CD4-positive, alpha-beta T cell (primary cell): ENCODE measurements at regions not wholly inside any gene's neighbourhood (a gene's known extent, or its start where the extent isn't known, plus 50 kb on each side); places are given as distances from the start of the nearest gene placed in this dataset.

Experiments used
- ATAC-seq: fragments of 200-7000 bp; cut with Tn5 transposase; one replicate; pipeline ENCODE4 v1.10.0; 2022; ENCODE audit warnings: mild to moderate bottlenecking; ENCODE audit not compliant: poor library complexity
- CTCF ChIA-PET: fragments of 350-600 bp; sonication (Branson Sonifier 250); formaldehyde crosslinking; loops from one replicate; lab custom pipeline; 2021; ENCODE audit warnings: antibody characterized with exemption, inconsistent platforms; lab: Charles Lee
- POLR2A ChIA-PET: fragments of 350-600 bp; sonication (Branson Sonifier 250); formaldehyde crosslinking; loops from one replicate; lab custom pipeline; 2021; ENCODE audit warnings: antibody characterized with exemption, inconsistent platforms; lab: Charles Lee
- DNase-seq, 14 experiments: peaks; one replicate each; pipeline ENCODE4 v3.0.0-alpha.2; 2013 to 2020; ENCODE audit warnings: mixed read lengths in 2 of 14
- H3K27ac ChIP-seq, 2 donors: one replicate each; pipeline versions ENCODE4 v1.5.1 to v1.7.0; 2013; ENCODE audit warnings: low read length in 2 of 2, low read depth in 1 of 2, mild to moderate bottlenecking in 1 of 2
- H3K27me3 ChIP-seq, 2 experiments: 1 replicate in 1 of 2; 2 replicates in 1 of 2; pipeline versions ENCODE4 v1.6.1 to v1.7.0; 2013; ENCODE audit warnings: low read length in 2 of 2, control low read depth in 1 of 2, mild to moderate bottlenecking in 1 of 2, moderate library complexity in 1 of 2; ENCODE audit not compliant: insufficient read depth in 2 of 2, control insufficient read depth in 1 of 2
- H3K36me3 ChIP-seq: one replicate; pipeline ENCODE4 v1.6.1; 2013; ENCODE audit warnings: low read length, control low read depth; ENCODE audit not compliant: insufficient read depth
- H3K4me1 ChIP-seq: one replicate; pipeline ENCODE4 v1.6.1; 2013; ENCODE audit warnings: low read length, control low read depth; ENCODE audit not compliant: insufficient read depth
- H3K4me3 ChIP-seq: one replicate; pipeline ENCODE4 v1.5.1; 2013; ENCODE audit warnings: mild to moderate bottlenecking, low read length, moderate library complexity
- H3K9me3 ChIP-seq, 2 experiments: 1 replicate in 1 of 2; 2 replicates in 1 of 2; pipeline versions ENCODE4 v1.6.1 to v1.7.0; 2013; ENCODE audit warnings: low read length in 2 of 2, mild to moderate bottlenecking in 2 of 2, control low read depth in 1 of 2, moderate library complexity in 1 of 2; ENCODE audit not compliant: control insufficient read depth in 1 of 2, insufficient read depth in 1 of 2
- H3K27ac Mint-ChIP-seq: one replicate; pipeline ENCODE4 v1.8.0; 2020; ENCODE audit warnings: mixed read lengths
- H3K27me3 Mint-ChIP-seq: one replicate; pipeline ENCODE4 v1.8.0; 2021; ENCODE audit warnings: mixed read lengths
- H3K36me3 Mint-ChIP-seq: one replicate; pipeline ENCODE4 v1.8.0; 2021; ENCODE audit warnings: low read depth, mixed read lengths
- H3K4me1 Mint-ChIP-seq: one replicate; pipeline ENCODE4 v1.8.0; 2021; ENCODE audit warnings: low read depth, mixed read lengths
- H3K4me3 Mint-ChIP-seq: one replicate; pipeline ENCODE4 v1.8.0; 2020; ENCODE audit warnings: mild to moderate bottlenecking, mixed read lengths
- H3K9me3 Mint-ChIP-seq: one replicate; pipeline ENCODE4 v1.8.0; 2020; ENCODE audit warnings: mixed read lengths
- intact Hi-C, 2 experiments: fragments of 100-400 bp; cut with DNase I in 1 of 2; cut with micrococcal nuclease in 1 of 2; formaldehyde crosslinking; loops; one replicate each; pipeline versions ENCODE4 v1.15.1 to v1.9.0; 2023 to 2025; cut with DNase I, micrococcal nuclease
- TF ChIP-seq, protein P1 (sequence below): fragments of 200-600 bp; IDR thresholded peaks from one replicate; pipeline ENCODE4 v1.8.0; 2022; ENCODE audit warnings: antibody characterized with exemption, mild to moderate bottlenecking

DNA sequence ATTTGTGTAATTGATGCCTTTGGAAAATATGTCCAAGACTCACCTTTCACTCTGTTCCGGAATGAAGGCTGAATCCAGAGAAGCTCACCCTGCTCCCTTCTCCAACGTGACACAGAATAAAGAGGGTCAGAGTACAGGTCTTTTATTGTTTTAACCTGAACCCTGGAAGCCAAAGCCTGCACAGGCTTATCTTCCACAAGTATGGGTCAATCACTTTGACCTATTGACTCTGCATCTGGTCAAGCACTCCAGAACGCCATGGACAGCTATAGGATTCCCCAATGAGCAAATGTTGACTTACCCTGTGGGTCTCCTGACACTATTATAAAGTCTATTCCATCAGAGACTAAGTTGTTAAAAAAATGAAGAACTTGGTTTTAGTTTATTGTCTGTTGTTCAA lies 158.4 kb upstream of the MYLIP start:
- H3K27me3 ChIP-seq, result no peaks in the 10 kb centered on the region
- H3K9me3 ChIP-seq, result peaks cover 4 to 9% of the 10 kb centered on the region in 2 experiments
- no peaks in the 10 kb centered on the region for H3K4me1 ChIP-seq
- H3K9me3 Mint-ChIP-seq, result peaks cover 9% of the 10 kb centered on the region
- no peak overlapping the region for H3K27ac ChIP-seq
- no peak for ATAC-seq
- H3K27ac Mint-ChIP-seq, result no peak overlapping the region
- no peaks in the 10 kb centered on the region for H3K4me1 Mint-ChIP-seq
- CTCF ChIA-PET, result no interaction called here
- H3K36me3 ChIP-seq, result no peaks in the 10 kb centered on the region
- no peak for DNase-seq
- TF ChIP-seq, protein P1, sequence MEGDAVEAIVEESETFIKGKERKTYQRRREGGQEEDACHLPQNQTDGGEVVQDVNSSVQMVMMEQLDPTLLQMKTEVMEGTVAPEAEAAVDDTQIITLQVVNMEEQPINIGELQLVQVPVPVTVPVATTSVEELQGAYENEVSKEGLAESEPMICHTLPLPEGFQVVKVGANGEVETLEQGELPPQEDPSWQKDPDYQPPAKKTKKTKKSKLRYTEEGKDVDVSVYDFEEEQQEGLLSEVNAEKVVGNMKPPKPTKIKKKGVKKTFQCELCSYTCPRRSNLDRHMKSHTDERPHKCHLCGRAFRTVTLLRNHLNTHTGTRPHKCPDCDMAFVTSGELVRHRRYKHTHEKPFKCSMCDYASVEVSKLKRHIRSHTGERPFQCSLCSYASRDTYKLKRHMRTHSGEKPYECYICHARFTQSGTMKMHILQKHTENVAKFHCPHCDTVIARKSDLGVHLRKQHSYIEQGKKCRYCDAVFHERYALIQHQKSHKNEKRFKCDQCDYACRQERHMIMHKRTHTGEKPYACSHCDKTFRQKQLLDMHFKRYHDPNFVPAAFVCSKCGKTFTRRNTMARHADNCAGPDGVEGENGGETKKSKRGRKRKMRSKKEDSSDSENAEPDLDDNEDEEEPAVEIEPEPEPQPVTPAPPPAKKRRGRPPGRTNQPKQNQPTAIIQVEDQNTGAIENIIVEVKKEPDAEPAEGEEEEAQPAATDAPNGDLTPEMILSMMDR, result no peak
- no peaks in the 10 kb centered on the region for H3K27me3 Mint-ChIP-seq
- intact Hi-C loops, result no loop called here
- no peaks in the 10 kb centered on the region for H3K36me3 Mint-ChIP-seq
- no peak overlapping the region for H3K4me3 Mint-ChIP-seq
- POLR2A ChIA-PET, result no interaction called here
- no peak overlapping the region for H3K4me3 ChIP-seq

DNA sequence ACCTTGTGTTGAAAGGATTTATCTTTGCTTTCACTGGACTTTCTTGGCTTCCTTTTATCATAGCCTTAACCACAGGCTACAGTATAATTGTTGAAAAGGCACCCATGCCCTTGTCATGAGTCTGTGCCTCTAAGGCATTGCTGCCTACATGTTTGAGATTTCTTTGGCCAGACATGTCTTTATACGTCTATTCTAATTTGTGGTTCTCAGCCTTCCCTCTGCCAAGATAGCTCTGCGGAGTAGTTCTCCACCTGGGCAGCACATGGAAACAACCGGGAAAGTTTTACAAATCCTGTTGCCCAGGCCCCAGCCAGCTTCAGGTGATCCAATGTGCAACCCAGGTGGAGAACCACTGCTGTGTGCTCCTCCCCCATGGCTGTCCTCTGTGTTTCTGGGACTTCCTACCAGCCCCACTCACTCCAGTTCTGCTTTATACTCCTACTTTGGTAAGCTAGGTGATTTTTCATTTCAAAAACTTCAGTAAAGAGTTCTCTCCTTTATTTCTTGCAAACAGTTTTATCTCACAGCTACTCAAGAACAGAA lies 159.6 kb upstream of the MYLIP start:
- no peak overlapping the region for H3K27ac ChIP-seq
- ChIA-PET CTCF (no interaction called here), POLR2A (no interaction called here)
- H3K36me3 ChIP-seq, result no peaks in the 10 kb centered on the region
- H3K4me3 ChIP-seq, result no peak overlapping the region
- H3K4me1 ChIP-seq, result no peaks in the 10 kb centered on the region
- intact Hi-C loops, result no loop called here
- no peaks in the 10 kb centered on the region for H3K27me3 ChIP-seq
- peaks cover 4 to 9% of the 10 kb centered on the region in 2 experiments for H3K9me3 ChIP-seq
- ATAC-seq (no peak), DNase-seq (no peak)
- Mint-ChIP-seq H3K4me1 (no peaks in the 10 kb centered on the region), H3K4me3 (no peak overlapping the region), H3K27me3 (no peaks in the 10 kb centered on the region), H3K9me3 (peaks cover 8% of the 10 kb centered on the region), H3K36me3 (no peaks in the 10 kb centered on the region), H3K27ac (no peak overlapping the region)
- TF ChIP-seq, protein P1, result no peak

DNA sequence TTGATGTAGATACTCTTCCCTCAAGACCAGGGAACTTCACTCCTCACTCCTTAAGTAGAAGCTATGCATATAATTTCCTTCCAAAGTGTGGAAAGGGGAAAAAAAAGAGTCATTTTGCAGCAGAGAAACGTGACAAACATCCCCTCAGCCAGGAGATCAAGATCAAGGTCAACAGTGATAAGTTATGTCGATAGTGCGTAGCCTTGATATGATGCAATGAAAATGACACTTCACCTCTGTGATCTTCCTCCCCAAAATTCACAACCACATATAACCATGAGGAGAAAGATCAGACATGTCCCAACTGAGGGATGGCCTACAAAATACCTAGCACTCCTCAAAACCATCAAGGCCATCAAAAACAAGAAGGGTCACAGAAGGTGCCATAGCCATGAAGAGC lies 160.4 kb upstream of the MYLIP start:
- Histone ChIP-seq H3K9me3 (peaks cover 3 to 8% of the 10 kb centered on the region in 2 experiments), H3K4me1 (no peaks in the 10 kb centered on the region), H3K36me3 (no peaks in the 10 kb centered on the region), H3K4me3 (no peak overlapping the region), H3K27me3 (no peaks in the 10 kb centered on the region), H3K27ac (no peak overlapping the region)
- ChIA-PET POLR2A (no interaction called here), CTCF (no interaction called here)
- H3K27ac Mint-ChIP-seq, result no peak overlapping the region
- TF ChIP-seq, protein P1, result no peak
- H3K27me3 Mint-ChIP-seq, result no peaks in the 10 kb centered on the region
- no peak for DNase-seq
- no peak for ATAC-seq
- intact Hi-C loops, result no loop called here
- H3K4me3 Mint-ChIP-seq, result no peak overlapping the region
- H3K4me1 Mint-ChIP-seq, result no peaks in the 10 kb centered on the region
- no peaks in the 10 kb centered on the region for H3K36me3 Mint-ChIP-seq
- H3K9me3 Mint-ChIP-seq, result peaks cover 4% of the 10 kb centered on the region
